SH-SY5Y (cell line): ENCODE measurements at regions not wholly inside any gene's neighbourhood (a gene's known extent, or its start where the extent isn't known, plus 50 kb on each side); places are given as distances from the start of the nearest gene placed in this dataset.

Experiments used
- GATA2 ChIP-seq: IDR thresholded peaks from 2 replicates; pipeline ENCODE4 v1.6.1; 2011; ENCODE audit warnings: mild to moderate bottlenecking, low read depth, low read length
- GATA3 ChIP-seq: IDR thresholded peaks from 2 replicates; pipeline ENCODE4 v1.6.1; 2011; ENCODE audit warnings: low read depth, mild to moderate bottlenecking, low read length, moderate library complexity

GRCh38 chrX:13518126-13518525 lies 51.3 kb upstream of the EGFL6 start:
- no peak for TF ChIP-seq GATA3
- TF ChIP-seq GATA2: no peak
